HCT116 (cell line): ENCODE measurements at regions not wholly inside any gene's neighbourhood (a gene's known extent, or its start where the extent isn't known, plus 50 kb on each side); places are given as distances from the start of the nearest gene placed in this dataset.

Experiments used
- ATAC-seq: fragments of 200-7000 bp; cut with Tn5 transposase; 2 replicates; pipeline ENCODE4 v1.9.1; 2020; ENCODE audit warnings: mild to moderate bottlenecking, moderate library complexity
- BruUV-seq: library from RNA; stranded (reverse); fragments of 400-500 nt; replicated peaks from 2 replicates; lab custom pipeline; 2021; lab: Mats Ljungman, UMichigan
- CTCF ChIA-PET: fragments of 300-600 bp; sonication (Branson Sonifier 250); formaldehyde crosslinking; loops from one replicate; lab custom pipeline; 2021; ENCODE audit warnings: antibody characterized with exemption; lab: Charles Lee
- POLR2A ChIA-PET: fragments of 300-600, 350-600 bp; sonication (Branson Sonifier 250); formaldehyde crosslinking; loops from one replicate; lab custom pipeline; 2021; ENCODE audit warnings: antibody characterized with exemption; lab: Charles Lee
- RAD21 ChIA-PET, 2 experiments: fragments of 300-600 bp; sonication (Branson Sonifier 250); formaldehyde crosslinking; loops; one replicate each; lab custom pipeline; 2023; ENCODE audit warnings: low total read pairs in 2 of 2; ENCODE audit not compliant: uncharacterized antibody in 2 of 2, unreplicated experiment in 2 of 2, low non-redundant PET in 1 of 2; lab: Charles Lee
- DNase-seq: peaks from one replicate; pipeline ENCODE4 v3.0.0-alpha.2; 2010; ENCODE audit warnings: low read depth, low spot score
- H2AFZ ChIP-seq: fragments of 200-600 bp; shearing (Covaris generic), sonication (generic); 2 replicates; pipeline ENCODE4 v1.6.1; 2017; ENCODE audit warnings: low read depth, mixed run types, mixed read lengths, antibody characterized with exemption, low read length; ENCODE audit not compliant: poor library complexity, severe bottlenecking
- H3K27ac ChIP-seq: 2 replicates; pipeline ENCODE4 v1.5.1; 2012; ENCODE audit warnings: low read depth, low read length
- H3K27me3 ChIP-seq: fragments of 200-600 bp; sonication (generic); 2 replicates; pipeline ENCODE4 v1.6.1; 2016; ENCODE audit warnings: mixed run types, low read length, mixed read lengths; ENCODE audit not compliant: insufficient read depth
- H3K36me3 ChIP-seq, 2 experiments: fragments of 200-500 bp in 1 of 2; fragments of 200-600 bp in 1 of 2; sonication (Bioruptor generic) in 1 of 2; sonication (generic) in 1 of 2; 2 replicates each; pipeline versions ENCODE4 v1.5.1 to v1.6.1; 2014 to 2016; ENCODE audit warnings: low read length in 2 of 2, inconsistent platforms in 1 of 2, mixed read lengths in 1 of 2, mixed run types in 1 of 2; ENCODE audit not compliant: insufficient read depth in 2 of 2, control insufficient read depth in 1 of 2
- H3K4me1 ChIP-seq, 2 experiments: fragments of 200-600 bp in 1 of 2; sonication (generic) in 1 of 2; 2 replicates each; pipeline versions ENCODE4 v1.5.1 to v1.6.1; 2012 to 2017; ENCODE audit warnings: low read length in 2 of 2, inconsistent platforms in 1 of 2, mild to moderate bottlenecking in 1 of 2, mixed read lengths in 1 of 2, mixed run types in 1 of 2, moderate library complexity in 1 of 2; ENCODE audit not compliant: insufficient read depth in 2 of 2, control insufficient read depth in 1 of 2
- H3K4me2 ChIP-seq: fragments of 200-600 bp; sonication (generic); 2 replicates; pipeline ENCODE4 v1.6.1; 2017; ENCODE audit warnings: mixed run types, low read length, mixed read lengths
- H3K4me3 ChIP-seq, 2 experiments: fragments of 200-600 bp in 1 of 2; sonication (generic) in 1 of 2; replicated peaks in 1 of 2; 2 replicates each; pipeline ENCODE4 v1.5.1; 2011 to 2016; ENCODE audit warnings: low read length in 2 of 2, control low read depth in 1 of 2, low read depth in 1 of 2, mild to moderate bottlenecking in 1 of 2, mixed read lengths in 1 of 2, mixed run types in 1 of 2
- H3K79me2 ChIP-seq: fragments of 200-600 bp; sonication (generic); 2 replicates; pipeline ENCODE4 v1.6.1; 2017; ENCODE audit warnings: mild to moderate bottlenecking, mixed run types, low read length, moderate library complexity, mixed read lengths; ENCODE audit not compliant: insufficient read depth
- H3K9ac ChIP-seq: fragments of 200-600 bp; sonication (generic); 2 replicates; pipeline ENCODE4 v1.6.1; 2016; ENCODE audit warnings: low read length, mixed read lengths
- H3K9me2 ChIP-seq: fragments of 200-600 bp; sonication (generic), shearing (Covaris generic); 2 replicates; pipeline ENCODE4 v1.6.1; 2017; ENCODE audit warnings: mixed run types, mild to moderate bottlenecking, moderate library complexity; ENCODE audit not compliant: insufficient read depth
- H3K9me3 ChIP-seq, 2 experiments: fragments of 200-500 bp in 1 of 2; fragments of 200-600 bp in 1 of 2; sonication (Bioruptor generic) in 1 of 2; sonication (generic) in 1 of 2; 2 replicates each; pipeline ENCODE4 v1.6.1; 2014 to 2017; ENCODE audit warnings: low read length in 2 of 2, mixed read lengths in 2 of 2, inconsistent platforms in 1 of 2, low read depth in 1 of 2, mild to moderate bottlenecking in 1 of 2, mixed run types in 1 of 2, moderate library complexity in 1 of 2; ENCODE audit not compliant: control insufficient read depth in 1 of 2, insufficient read depth in 1 of 2
- H4K20me1 ChIP-seq: fragments of 200-600 bp; sonication (generic), shearing (Covaris generic); 2 replicates; pipeline ENCODE4 v1.6.1; 2017; ENCODE audit warnings: mixed run types, mild to moderate bottlenecking, moderate library complexity; ENCODE audit not compliant: insufficient read depth
- CBX3 ChIP-seq: IDR thresholded peaks from 2 replicates; pipeline ENCODE4 v1.6.1; 2012; ENCODE audit warnings: low read depth
- CTCF ChIP-seq, 3 experiments: fragments of 200-600 bp in 1 of 3; sonication (generic) in 1 of 3; IDR thresholded peaks in 2 of 3; conservative IDR thresholded peaks in 1 of 3; 2 replicates each; pipeline ENCODE4 v1.5.1; 2012 to 2017; ENCODE audit warnings: low read depth in 2 of 3, low read length in 2 of 3, antibody characterized with exemption in 1 of 3, borderline replicate concordance in 1 of 3, control low read depth in 1 of 3, mild to moderate bottlenecking in 1 of 3, mixed read lengths in 1 of 3, mixed run types in 1 of 3, moderate library complexity in 1 of 3; ENCODE audit not compliant: insufficient read depth in 1 of 3
- ELF1 ChIP-seq: IDR thresholded peaks from 2 replicates; pipeline ENCODE4 v1.6.1; 2012; ENCODE audit warnings: low read depth, borderline replicate concordance
- EZH2phosphoT487 ChIP-seq: fragments of 200-600 bp; IDR thresholded peaks from 2 replicates; pipeline ENCODE4 v1.6.1; 2018; ENCODE audit warnings: antibody characterized with exemption, borderline replicate concordance
- FOSL1 ChIP-seq: IDR thresholded peaks from 2 replicates; pipeline ENCODE4 v1.6.1; 2012; ENCODE audit warnings: low read depth
- JUND ChIP-seq: IDR thresholded peaks from 2 replicates; pipeline ENCODE4 v1.6.1; 2012
- MAX ChIP-seq: IDR thresholded peaks from 2 replicates; pipeline ENCODE4 v1.6.1; 2012
- POLR2AphosphoS5 ChIP-seq: IDR thresholded peaks from 2 replicates; pipeline ENCODE4 v1.6.1; 2011; ENCODE audit warnings: mild to moderate bottlenecking, low read depth, low read length, moderate library complexity
- REST ChIP-seq: IDR thresholded peaks from 2 replicates; pipeline ENCODE4 v1.6.1; 2012; ENCODE audit warnings: low read depth
- SIN3A ChIP-seq: IDR thresholded peaks from 2 replicates; pipeline ENCODE4 v1.6.1; 2012; ENCODE audit warnings: low read depth
- SP1 ChIP-seq: IDR thresholded peaks from 2 replicates; pipeline ENCODE4 v1.6.1; 2012; ENCODE audit warnings: low read depth
- SRF ChIP-seq: IDR thresholded peaks from 2 replicates; pipeline ENCODE4 v1.6.1; 2012; ENCODE audit warnings: low read depth
- intact Hi-C: fragments of 100-400 bp; cut with micrococcal nuclease; formaldehyde crosslinking; loops from 2 replicates; pipeline ENCODE4 v1.10.0; 2022

GRCh38 chr4:111696505-111696904 is 448.7 kb upstream of the FAM241A start:
- Histone ChIP-seq H3K4me3 (no peak overlapping the region), H4K20me1 (no peaks in the 10 kb centered on the region)
- POLR2A ChIA-PET = no interaction called here

More at GRCh38 chr4:111696505-111696904, 448.7 kb upstream of the FAM241A start:
- H3K4me1 ChIP-seq = no peaks in the 10 kb centered on the region
- H3K27ac ChIP-seq = no peak overlapping the region
- CTCF ChIA-PET = no interaction called here
- intact Hi-C loops = no loop called here
- DNase-seq = no peak
- H3K27me3 ChIP-seq = no peaks in the 10 kb centered on the region
- no peaks in the 10 kb centered on the region for H3K9me2 ChIP-seq
- BruUV-seq = no TSS peak
- H3K9me3 ChIP-seq = no peaks in the 10 kb centered on the region
- no peak overlapping the region for H3K4me2 ChIP-seq
- ATAC-seq = no peak
- RAD21 ChIA-PET = no interaction called here
- no peak overlapping the region for H3K9ac ChIP-seq
- no peak for TF ChIP-seq SRF
- no peak for TF ChIP-seq POLR2AphosphoS5
- TF ChIP-seq EZH2phosphoT487 = no peak
- TF ChIP-seq REST = no peak
- TF ChIP-seq MAX = no peak
- no peak for TF ChIP-seq CTCF (IDR thresholded peaks at IDR 0.05 in 2 of 3, conservative IDR thresholded peaks at IDR 0.05 in 1 of 3; ENCODE audit: borderline replicate concordance in 1 of 3, insufficient read depth in 1 of 3, low read depth in 2 of 3, low read length in 2 of 3)
- no peak for TF ChIP-seq SIN3A
- TF ChIP-seq SP1 = no peak
- no peak for TF ChIP-seq CBX3
- no peak for TF ChIP-seq FOSL1
- TF ChIP-seq ELF1 = no peak
- no peak for TF ChIP-seq JUND
- no peaks in the 10 kb centered on the region for H3K36me3 ChIP-seq
- H2AFZ ChIP-seq = no peak overlapping the region
- no peaks in the 10 kb centered on the region for H3K79me2 ChIP-seq
